Urothelium cell line (cell line): ENCODE measurements at regions not wholly inside any gene's neighbourhood (a gene's known extent, or its start where the extent isn't known, plus 50 kb on each side); places are given as distances from the start of the nearest gene placed in this dataset.
A peak's percentile ranks its signal among the peaks of the same experiment; 100 is the strongest.
"Not testable (repeated sequence)": the region's sequence is repeated elsewhere in the genome, so short reads cannot be mapped to it uniquely, and the experiment has no call there.

Experiments used
- DNase-seq: peaks from one replicate; pipeline ENCODE4 v3.0.0; 2011; ENCODE audit warnings: low spot score, mixed read lengths
- FAIRE-seq: peaks from 2 replicates; lab custom pipeline; 2011; peaks lifted over from hg19 to GRCh38; lab: Jason Lieb, UNC

DNA sequence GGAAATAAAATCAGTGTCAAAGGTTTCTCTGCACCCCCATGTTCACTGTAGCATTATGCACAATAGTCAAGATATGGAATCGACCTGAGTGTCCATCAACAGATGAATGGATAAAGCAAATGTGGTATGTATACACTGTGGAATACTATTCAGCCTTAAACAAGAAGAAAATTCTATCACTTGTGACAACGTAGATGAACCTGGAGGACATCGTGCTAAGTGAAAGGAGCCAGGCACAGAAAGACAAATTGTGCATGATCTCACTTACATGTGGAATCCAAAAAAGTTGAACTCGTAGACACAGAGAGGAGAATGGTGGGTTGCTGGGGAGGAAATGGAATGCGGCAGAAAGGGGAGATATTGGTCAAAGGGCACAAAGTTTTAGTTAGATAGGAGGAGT is 136.3 kb upstream of the ESR1 start:
- no peak for FAIRE-seq

DNA sequence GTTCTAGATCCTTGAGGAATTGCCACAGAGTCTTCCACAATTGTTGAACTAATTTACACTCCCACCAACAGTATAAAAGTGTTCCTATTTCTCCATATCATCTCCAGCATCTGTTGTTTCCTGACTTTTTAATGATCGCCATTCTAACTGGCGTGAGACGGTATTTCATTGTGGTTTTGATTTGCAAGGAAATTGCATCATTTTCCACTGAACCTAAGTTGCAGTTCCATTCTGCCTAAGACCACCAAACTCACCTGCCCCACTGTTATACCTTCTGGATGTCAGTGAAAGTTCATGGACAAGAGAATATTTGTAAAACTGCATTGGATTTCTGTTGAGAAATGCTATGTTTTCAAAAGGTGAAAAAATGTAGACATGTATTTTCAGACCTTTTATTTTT is 132.9 kb upstream of the ESR1 start:
- no peak for FAIRE-seq
- DNase-seq, result no peak

More for the DNA sequence above, 136.3 kb upstream of the ESR1 start:
- no peak for DNase-seq

DNA sequence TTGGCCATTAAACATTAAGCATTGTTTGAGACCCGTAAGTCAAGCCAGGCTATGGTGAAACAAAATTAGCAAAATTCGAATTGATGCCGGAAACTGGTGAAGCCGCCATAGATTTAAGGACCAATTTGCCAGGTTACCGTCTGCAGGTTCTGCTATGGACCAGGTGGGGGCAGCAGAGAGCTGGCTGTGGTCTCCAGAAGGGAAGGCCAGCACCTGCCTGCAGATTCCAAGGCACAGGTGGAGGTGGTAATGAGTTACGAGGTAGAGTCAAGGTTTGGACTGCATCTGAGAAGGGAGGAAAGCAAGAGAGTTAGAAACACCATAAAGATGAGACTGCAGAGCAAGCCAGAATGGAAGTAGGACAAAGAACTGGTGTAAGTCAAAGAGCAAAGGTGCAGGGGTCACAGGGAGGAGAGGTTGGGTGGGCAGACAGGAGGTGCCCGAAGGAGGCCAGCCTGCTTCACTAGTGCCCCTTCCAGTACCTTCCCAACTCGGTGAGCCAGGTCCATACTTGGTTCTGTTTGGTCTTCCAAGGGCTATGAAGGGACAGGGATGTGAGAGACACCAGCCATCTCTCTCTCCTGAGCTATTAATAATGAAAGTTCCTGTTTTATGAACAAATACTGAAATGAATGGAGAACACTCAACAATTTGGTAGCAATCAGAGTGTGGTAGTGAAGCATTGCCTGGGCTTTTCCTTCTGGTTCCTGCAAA is 131.6 kb upstream of the ESR1 start:
- DNase-seq, result peak; percentile 82
- no peak for FAIRE-seq

DNA sequence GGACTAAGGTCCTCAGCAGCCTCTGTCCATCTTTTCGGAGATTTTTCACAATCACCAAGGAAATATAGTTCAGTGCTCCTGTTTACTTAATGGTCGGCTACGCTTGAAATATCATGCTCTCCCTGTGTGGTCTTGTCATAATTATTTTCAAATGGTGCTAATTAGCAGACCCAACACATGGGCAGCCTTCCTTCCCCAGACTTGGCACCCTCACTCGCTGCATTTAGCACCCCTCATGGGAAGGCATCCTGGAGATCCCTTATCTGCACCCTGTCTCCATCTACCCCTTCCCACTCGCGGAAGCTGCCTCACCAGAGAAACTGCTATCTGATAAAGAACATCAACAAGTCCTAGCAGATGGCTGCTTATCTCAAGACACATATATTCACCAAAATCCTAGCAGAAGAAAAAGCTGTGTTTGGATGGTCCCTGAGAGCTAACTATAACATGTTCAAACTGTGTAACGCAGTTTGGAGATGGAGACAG is 131.0 kb upstream of the ESR1 start:
- DNase-seq, result no peak
- no peak for FAIRE-seq

DNA sequence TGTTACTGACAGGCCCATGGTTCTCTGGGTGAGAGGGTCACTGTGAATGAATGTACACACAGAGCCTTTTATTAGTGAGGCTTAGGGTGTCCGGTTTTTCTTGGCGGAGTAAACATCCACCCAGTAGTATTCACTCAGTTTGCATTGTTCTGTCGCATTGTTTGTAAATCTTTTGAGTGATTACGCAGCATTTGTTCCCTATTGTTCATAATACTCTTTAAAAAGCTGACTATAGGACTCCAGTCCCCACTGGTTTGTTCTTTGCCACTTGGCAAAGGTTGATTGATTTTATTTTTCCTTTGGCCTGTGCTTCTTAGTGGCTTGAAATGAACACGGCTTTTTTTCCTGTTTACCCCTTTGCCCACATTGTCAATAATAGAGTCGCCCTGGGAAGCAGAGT is 130.1 kb upstream of the ESR1 start:
- DNase-seq (no peak), FAIRE-seq (no peak)

DNA sequence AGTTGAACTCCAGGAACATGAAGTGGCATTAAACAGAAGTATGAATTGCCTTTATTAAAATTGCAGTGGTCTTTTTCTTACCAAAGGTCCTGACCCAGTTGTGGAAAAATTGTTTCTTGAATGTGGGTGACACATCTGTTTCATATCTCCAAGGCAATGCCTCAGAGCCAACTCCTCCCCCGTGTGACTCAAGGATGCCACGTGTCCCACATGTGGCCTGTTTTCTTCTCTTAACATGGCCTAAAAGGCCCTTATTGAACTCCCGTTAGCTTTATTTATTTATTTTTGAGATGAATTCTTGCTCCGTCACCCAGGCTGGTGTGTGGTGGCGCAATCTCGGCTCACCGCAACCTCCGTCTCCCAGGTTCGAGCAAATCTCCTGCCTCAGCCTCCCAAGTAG is 128.4 kb upstream of the ESR1 start:
- no peak for DNase-seq
- FAIRE-seq, result no peak

DNA sequence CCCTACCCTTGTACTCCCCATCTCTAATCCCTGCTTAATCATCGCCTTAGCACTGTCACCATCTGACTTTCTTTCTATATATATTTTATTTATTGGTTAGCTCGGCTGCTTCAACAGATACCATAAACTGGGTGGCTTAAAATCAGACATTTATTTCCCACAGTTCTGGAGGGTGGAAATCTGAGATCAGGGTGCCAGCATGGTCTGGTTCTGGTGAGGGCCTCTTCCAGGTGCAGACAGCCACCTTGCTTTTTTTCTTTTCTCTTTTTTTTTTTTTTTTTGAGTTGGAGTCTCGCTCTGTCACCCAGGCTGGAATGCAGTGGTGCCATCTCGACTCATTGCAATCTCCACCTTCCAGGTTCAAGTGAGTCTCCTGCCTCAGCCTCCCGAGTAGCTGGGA is 127.5 kb upstream of the ESR1 start:
- DNase-seq, result no peak
- no peak for FAIRE-seq

DNA sequence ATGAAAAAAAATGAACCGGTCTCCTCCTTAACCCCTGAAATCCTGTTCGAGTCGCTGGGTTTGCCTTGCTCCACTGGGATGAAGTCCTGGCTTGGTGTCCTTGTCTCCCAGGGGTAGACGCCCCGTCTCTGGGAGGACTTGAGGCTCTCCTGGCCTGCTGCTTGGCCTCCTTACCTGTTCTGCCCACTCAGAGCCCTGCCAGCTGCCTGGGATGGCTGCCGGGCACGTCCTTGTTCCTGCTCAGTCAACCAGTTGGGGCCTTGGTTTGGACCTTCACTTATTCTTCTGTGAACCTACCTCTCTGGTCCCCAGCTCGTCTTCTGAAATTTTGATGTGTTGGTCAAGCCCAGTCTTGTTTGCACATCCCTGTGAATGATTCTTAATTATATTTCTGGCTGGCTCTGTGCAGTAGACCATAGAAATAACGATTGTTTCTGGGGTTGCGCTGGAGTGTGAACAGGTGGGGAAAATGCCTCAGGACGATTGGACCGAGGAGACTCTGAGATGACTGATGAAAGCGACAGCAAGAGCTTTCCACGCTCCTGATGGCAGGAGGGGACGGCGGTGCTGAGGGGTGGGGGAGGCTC is 126.5 kb upstream of the ESR1 start:
- DNase-seq, result no peak
- no peak for FAIRE-seq

DNA sequence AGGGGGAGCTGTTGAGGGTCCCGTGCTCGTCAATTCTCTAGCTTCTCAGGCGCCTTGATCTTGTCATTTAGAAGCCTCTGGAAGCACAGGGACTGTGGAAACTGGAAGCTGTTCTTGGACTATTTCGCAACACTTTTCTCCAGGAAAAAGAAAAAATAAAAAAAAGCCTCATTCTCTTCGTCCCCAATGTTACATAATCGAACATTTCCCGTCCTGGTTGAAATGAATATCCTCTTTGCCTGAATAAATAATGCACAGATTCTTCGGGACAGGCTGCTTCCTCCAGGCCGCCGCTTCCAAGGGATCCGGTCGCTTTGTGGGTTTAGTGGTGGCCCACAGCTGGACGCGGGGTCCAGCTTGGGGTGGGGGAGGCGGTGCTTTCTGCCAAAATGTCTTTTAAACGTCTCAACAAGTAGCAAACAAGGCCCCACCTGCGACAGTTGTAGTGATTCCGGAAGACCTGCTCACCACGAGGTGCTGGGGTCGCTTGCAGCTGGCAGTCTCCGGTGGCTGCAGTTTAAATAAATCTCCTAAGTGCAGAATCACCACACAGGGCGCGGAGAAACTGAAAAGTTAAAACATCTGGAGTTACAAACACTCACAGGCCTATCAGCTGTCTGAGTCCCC is 125.9 kb upstream of the ESR1 start:
- DNase-seq (no peak), FAIRE-seq (no peak)

DNA sequence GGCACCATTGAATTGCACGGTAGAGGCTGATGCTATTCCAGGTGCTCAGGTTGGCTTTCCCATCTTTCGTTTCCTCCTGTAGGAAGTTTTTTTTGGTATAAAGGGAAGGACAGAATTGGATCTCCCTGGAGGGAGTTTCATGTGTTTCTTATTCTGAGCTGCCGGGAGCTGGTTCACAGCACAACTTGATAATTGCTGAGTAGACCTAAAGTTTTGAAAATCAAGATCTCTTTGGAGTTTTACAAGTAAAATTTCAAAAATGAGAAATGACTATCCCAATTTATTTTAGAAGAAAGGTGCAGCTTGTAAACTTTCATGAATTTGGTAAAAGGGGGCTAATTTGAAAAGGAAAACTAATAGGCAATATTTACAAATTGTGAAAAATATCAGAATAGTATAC is 125.2 kb upstream of the ESR1 start:
- DNase-seq (no peak), FAIRE-seq (no peak)

DNA sequence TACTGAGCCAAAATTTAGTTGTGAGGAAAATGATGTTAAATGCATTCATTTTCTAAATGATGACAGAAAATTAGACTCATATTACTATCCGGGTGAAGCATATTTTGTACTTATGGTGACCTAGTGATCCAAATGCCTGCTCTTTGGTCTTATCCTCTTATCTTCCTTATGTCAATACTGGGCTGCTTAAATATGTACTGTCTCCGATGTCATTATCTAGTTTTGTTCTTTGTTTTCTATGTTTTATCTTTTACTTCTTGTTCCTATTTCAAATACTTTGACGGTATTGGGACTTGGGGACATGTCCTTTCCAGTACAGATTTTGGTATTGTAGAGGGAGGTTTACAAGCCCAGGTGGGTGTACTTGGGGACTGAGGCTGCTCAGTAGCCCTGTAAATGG is 124.6 kb upstream of the ESR1 start:
- FAIRE-seq (no peak), DNase-seq (no peak)

DNA sequence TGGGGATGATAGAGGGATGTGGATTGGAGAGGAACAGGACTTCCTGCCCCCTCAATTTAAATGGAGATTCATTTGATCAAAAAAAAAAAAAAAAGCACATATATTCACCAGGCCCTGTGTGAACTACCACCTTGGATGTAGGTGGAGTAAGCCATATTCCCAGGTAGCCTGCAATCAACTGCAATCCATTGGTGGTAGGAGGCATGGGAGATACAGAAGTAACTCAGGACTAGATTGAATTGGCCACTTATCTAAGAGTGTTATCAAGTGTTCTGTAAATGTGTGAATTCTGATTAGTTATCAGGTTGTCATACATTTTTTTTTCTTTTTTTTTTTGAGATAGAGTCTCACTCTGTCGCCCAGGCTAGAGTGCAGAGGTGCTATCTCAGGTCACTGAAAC is 124.1 kb upstream of the ESR1 start:
- FAIRE-seq (no peak), DNase-seq (no peak)

DNA sequence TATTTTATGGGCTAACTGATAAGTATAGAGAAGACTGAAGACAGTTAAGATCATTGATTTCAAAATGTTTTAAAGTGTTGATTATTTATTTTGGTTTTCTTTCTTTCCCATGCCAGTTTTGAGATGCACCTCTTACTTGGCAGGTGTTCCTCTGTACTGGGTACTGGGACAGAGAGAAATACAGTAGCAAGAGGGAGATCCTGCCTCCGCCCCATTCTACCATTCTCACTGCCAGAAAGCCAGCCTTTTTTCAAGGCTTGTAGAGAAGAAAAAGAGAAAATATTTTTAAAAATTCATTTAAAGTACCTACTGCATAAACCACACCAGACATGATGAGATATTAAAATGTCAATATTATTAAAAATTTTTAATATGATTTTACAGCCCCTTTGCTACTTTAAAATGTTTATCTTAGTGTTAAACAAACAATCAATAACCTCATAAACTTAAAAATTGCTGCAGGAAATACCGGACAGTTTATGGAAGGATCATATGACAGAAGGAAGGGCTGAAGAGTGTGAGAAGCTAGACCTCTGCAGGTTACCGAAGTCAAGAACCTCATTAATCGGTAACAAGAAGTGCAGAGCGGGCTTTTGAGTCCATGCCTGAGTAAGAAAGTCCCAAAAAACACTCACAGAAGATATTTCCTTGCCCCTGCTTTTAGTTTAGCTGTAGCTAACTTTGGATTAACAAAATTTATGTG is 117.8 kb upstream of the ESR1 start:
- no peak for DNase-seq
- no peak for FAIRE-seq

DNA sequence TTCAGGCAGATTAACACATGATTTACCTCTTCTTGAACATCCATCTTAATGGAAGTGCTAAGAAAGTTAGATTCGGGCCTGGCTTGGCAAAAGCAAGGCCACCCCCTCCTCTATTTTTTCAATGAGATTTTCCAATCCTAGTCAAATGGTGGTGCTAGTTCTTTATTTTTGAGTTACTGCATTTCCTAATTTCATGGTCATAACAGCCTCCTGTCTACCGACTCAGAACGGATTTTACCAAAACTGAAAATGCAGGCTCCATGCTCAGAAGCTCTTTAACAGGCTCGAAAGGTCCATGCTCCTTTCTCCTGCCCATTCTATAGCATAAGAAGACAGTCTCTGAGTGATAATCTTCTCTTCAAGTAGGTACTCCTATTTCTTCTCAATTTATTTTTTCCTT is 117.2 kb upstream of the ESR1 start:
- FAIRE-seq (no peak), DNase-seq (no peak)

DNA sequence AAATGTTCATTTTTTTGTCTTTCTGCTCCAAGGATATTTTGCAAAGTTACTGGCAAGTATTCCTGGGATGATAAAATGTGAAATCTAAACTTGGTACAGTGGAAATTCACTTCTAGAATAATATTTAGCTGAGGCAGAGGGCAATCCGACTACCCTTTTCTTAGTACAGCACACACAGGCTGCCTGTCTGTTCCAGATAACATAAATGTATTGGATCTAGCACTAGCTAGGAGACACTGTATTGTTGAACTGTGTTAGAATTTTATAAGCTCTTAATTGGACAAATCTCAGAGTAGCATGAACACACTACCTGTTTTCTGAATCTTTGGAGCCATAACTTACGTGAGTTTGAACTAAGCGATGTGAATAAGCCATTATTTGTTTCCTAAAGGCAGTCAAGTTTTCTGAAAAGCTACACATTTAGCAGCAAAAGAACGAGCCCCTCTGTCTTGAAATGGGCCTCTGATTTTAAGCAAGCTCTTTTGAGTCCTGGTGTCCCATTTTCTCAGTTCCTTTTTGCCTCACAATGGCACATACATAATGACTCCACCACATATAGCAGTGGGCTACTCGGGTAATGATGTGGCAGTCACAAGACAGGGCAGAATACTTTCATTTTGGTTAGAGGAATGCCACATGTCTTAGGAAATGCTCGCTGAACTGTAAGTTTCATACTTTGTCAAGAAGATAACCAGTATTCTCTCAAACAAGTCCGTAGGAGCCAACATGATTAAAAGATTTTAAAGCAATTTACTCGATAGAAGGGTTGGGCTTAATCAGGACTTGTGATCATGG is 116.5 kb upstream of the ESR1 start:
- DNase-seq (no peak), FAIRE-seq (peak; percentile 20)

DNA sequence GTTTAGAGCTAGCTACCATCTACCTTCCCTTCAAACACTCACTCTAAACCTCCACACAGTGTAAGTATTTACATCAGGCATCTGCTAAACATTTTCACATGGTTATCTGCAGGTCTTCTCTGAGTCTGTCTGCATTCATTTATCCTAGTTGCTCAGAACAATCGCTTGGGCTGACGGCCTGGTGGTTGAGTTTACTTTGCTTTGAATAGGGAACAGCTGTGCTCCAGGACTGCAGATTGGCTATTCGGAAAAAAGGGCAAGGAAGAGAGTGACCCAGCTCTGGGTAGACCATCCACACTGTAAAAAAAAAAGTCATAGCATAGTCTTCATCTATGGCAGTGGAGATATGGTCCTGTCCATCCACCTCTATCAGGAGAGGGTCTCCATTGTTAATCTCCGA is 115.3 kb upstream of the ESR1 start:
- DNase-seq, result no peak
- FAIRE-seq, result no peak

DNA sequence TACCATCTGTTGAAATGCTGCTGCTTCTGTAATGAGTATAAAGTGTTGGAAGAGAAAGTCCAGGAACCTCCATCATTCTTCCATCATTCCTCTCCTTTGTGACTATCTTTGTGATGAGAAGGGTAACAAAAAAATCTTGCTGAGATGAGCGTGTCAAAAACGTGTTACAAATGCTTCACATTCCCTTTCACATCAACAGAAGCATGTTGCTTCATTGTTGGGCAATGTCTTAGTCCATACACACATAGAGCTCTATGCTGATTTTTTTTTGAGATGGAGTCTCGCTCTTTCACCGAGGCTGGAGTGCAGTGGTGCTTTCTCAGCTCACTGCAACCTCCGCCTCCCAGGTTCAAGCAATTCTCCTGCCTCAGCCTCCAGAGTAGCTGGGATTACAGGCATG is 114.1 kb upstream of the ESR1 start:
- FAIRE-seq (no peak), DNase-seq (no peak)

DNA sequence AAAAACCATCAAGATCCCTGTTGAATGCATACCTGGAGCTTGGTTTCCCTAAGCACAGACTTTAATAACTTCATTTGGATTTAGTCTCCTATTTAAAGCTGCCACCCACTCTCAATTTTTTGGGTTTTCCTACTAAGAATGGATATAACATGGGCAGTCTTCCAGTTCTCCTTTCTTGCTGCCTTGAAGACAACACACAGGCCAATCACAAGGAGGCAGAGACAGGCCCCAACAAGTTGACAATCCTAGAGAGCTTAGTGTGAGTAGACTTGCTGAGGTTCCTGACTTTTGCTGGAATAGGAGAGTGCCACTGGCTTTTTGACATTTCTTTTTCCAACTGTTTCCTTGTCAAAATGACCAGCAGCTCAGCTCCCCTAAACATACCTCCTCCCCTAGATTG is 112.3 kb upstream of the ESR1 start:
- DNase-seq (no peak), FAIRE-seq (no peak)

DNA sequence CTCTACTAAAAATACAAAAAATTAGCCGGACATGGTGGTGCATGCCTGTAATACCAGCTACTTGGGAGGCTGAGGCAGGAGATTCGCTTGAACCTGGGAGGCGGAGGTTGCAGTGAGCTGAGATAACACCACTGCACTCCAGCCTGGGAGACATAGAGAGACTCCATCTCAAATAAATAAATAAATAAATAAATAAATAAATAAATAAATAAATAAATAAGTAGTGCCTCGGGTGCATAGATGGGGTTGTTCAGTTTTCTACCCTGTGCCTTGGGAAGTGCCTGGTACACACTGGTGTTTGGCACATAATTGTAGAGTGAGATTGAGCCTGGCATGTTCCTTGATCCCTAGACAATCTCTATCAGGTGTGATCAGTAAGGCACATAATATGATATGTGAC is 111.2 kb upstream of the ESR1 start:
- not testable (repeated sequence) for DNase-seq, FAIRE-seq

DNA sequence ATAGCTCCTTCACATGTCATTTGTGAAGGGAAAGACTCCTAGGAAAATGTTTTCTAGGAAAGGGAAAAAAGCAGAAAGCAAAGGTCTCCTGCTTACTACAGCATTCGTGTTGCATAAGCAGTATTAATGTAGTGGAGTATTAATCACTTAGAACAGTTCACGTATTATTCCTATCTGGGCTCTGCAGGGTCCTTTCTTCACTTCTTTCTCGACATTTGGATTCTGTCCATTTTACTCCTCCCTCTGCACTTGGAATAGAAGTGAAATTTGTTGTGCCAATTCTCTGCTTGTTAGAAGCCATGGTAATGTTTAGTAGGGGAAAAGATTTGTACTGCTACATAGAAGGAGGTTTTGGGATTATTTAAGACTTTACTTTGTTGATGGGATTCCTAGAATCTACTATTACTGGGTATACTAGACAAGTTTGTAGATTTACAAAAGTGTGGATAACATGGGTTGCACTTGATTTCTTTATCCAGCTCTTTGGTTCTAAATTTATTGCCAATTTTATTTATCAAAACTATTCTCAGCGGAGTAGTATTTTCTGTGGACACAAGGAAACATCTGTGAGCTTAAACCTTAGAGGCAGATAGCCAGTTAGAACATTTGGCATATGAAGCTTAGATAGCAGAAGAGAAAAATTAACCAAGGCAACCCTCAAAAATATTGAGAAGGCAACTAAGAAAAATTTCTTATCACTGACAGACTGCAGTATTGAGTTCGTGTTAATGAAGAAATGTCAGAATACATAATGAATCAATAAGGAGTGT is 108.4 kb upstream of the ESR1 start:
- FAIRE-seq, result no peak
- DNase-seq, result no peak
